WTC11 (cell line): ENCODE measurements at regions not wholly inside any gene's neighbourhood (a gene's known extent, or its start where the extent isn't known, plus 50 kb on each side); places are given as distances from the start of the nearest gene placed in this dataset.

Experiments
- ATAC-seq: fragments of 200-7000 bp; cut with Tn5 transposase; 2 replicates; pipeline ENCODE4 v1.10.0; 2021; ENCODE audit warnings: mild to moderate bottlenecking, moderate library complexity
- CTCF ChIA-PET: fragments of 300-600 bp; sonication (Branson Sonifier 250); formaldehyde crosslinking; loops from one replicate; lab custom pipeline; 2021; ENCODE audit warnings: antibody characterized with exemption; lab: Charles Lee
- POLR2A ChIA-PET: fragments of 350-600 bp; sonication (Branson Sonifier 250); formaldehyde crosslinking; loops from one replicate; lab custom pipeline; 2021; ENCODE audit warnings: antibody characterized with exemption; lab: Charles Lee
- DNase-seq: peaks from one replicate; pipeline ENCODE4 v3.0.0; 2021; ENCODE audit warnings: low spot score
- H3K27ac Mint-ChIP-seq: 2 replicates; pipeline ENCODE4 v1.8.0; 2021; ENCODE audit warnings: mixed read lengths
- H3K27me3 Mint-ChIP-seq: 2 replicates; pipeline ENCODE4 v1.8.0; 2021; ENCODE audit warnings: low read depth, mild to moderate bottlenecking, moderate library complexity, mixed read lengths
- H3K36me3 Mint-ChIP-seq: 2 replicates; pipeline ENCODE4 v1.8.0; 2021; ENCODE audit warnings: mixed read lengths
- H3K4me1 Mint-ChIP-seq: 2 replicates; pipeline ENCODE4 v1.8.0; 2022; ENCODE audit warnings: mixed read lengths
- H3K4me3 Mint-ChIP-seq: 2 replicates; pipeline ENCODE4 v1.8.0; 2021; ENCODE audit warnings: mild to moderate bottlenecking, moderate library complexity, mixed read lengths
- H3K9me3 Mint-ChIP-seq: 2 replicates; pipeline ENCODE4 v1.8.0; 2021; ENCODE audit warnings: mixed read lengths
- AR ChIP-seq: fragments of 250-450 bp; sonication (Bioruptor Pico); IDR thresholded peaks from 2 replicates; pipeline ENCODE4 v1.9.0; 2021; ENCODE audit warnings: mild to moderate bottlenecking
- ATF1 ChIP-seq: sonication (generic); formaldehyde crosslinking; IDR thresholded peaks from 2 replicates; pipeline ENCODE4 v1.8.1; 2023; ENCODE audit warnings: mild to moderate bottlenecking, moderate library complexity, missing genetic modification reagents
- CBFB ChIP-seq: sonication (generic); formaldehyde crosslinking; IDR thresholded peaks from 2 replicates; pipeline ENCODE4 v1.8.1; 2022; ENCODE audit warnings: mild to moderate bottlenecking, low read depth, missing genetic modification reagents
- CREM ChIP-seq: sonication (generic); formaldehyde crosslinking; IDR thresholded peaks from 2 replicates; pipeline ENCODE4 v1.8.1; 2022; ENCODE audit warnings: mild to moderate bottlenecking, missing genetic modification reagents, moderate library complexity
- CTCF ChIP-seq: fragments of 200-600 bp; IDR thresholded peaks from 2 replicates; pipeline ENCODE4 v1.8.0; 2022; ENCODE audit warnings: antibody characterized with exemption
- ELF4 ChIP-seq: sonication (generic); formaldehyde crosslinking; IDR thresholded peaks from 2 replicates; pipeline ENCODE4 v1.8.1; 2022; ENCODE audit warnings: low read depth, mild to moderate bottlenecking, moderate library complexity, missing genetic modification reagents
- EMX1 ChIP-seq: fragments of 250-450 bp; sonication (Bioruptor Pico); IDR thresholded peaks from 2 replicates; pipeline ENCODE4 v1.8.0; 2021; ENCODE audit warnings: mild to moderate bottlenecking
- ESRRA ChIP-seq: sonication (generic); formaldehyde crosslinking; IDR thresholded peaks from 2 replicates; pipeline ENCODE4 v1.8.1; 2022; ENCODE audit warnings: mild to moderate bottlenecking, missing genetic modification reagents, borderline replicate concordance
- FOXJ3 ChIP-seq: sonication (generic); formaldehyde crosslinking; IDR thresholded peaks from 2 replicates; pipeline ENCODE4 v1.9.0; 2021; ENCODE audit warnings: missing genetic modification reagents, mild to moderate bottlenecking, borderline replicate concordance
- FOXK1 ChIP-seq: sonication (generic); formaldehyde crosslinking; IDR thresholded peaks from 2 replicates; pipeline ENCODE4 v1.8.0; 2022; ENCODE audit warnings: mild to moderate bottlenecking, moderate library complexity, missing genetic modification reagents
- FOXP1 ChIP-seq: sonication (generic); formaldehyde crosslinking; IDR thresholded peaks from 2 replicates; pipeline ENCODE4 v1.8.0; 2022; ENCODE audit warnings: missing genetic modification reagents, mild to moderate bottlenecking, moderate library complexity, borderline replicate concordance
- GTF2I ChIP-seq: fragments of 250-450 bp; sonication (Bioruptor Pico); conservative IDR thresholded peaks from 2 replicates; pipeline ENCODE4 v1.4.0; 2021; ENCODE audit warnings: mild to moderate bottlenecking
- IRF1 ChIP-seq: sonication (generic); formaldehyde crosslinking; IDR thresholded peaks from 2 replicates; pipeline ENCODE4 v1.8.0; 2023; ENCODE audit warnings: missing genetic modification reagents
- IRF2 ChIP-seq: sonication (generic); formaldehyde crosslinking; IDR thresholded peaks from 2 replicates; pipeline ENCODE4 v1.8.0; 2022; ENCODE audit warnings: low read depth, missing genetic modification reagents, borderline replicate concordance
- NFATC4 ChIP-seq: fragments of 250-450 bp; sonication (Bioruptor Pico); IDR thresholded peaks from 2 replicates; pipeline ENCODE4 v1.9.0; 2021; ENCODE audit warnings: mild to moderate bottlenecking
- NR3C1 ChIP-seq: sonication (generic); formaldehyde crosslinking; conservative IDR thresholded peaks from 2 replicates; pipeline ENCODE4 v1.8.1; 2023; ENCODE audit warnings: low read depth, mild to moderate bottlenecking, missing genetic modification reagents
- PREB ChIP-seq: sonication (generic); formaldehyde crosslinking; IDR thresholded peaks from 2 replicates; pipeline ENCODE4 v1.8.1; 2022; ENCODE audit warnings: mild to moderate bottlenecking, missing genetic modification reagents, moderate library complexity, borderline replicate concordance
- SMAD3 ChIP-seq: sonication (generic); formaldehyde crosslinking; IDR thresholded peaks from 2 replicates; pipeline ENCODE4 v1.8.0; 2022; ENCODE audit warnings: missing genetic modification reagents, mild to moderate bottlenecking, borderline replicate concordance
- SMAD4 ChIP-seq: sonication (generic); formaldehyde crosslinking; IDR thresholded peaks from 2 replicates; pipeline ENCODE4 v1.8.0; 2022; ENCODE audit warnings: mild to moderate bottlenecking, missing genetic modification reagents
- SOX15 ChIP-seq: fragments of 250-450 bp; sonication (Bioruptor Pico); IDR thresholded peaks from 2 replicates; pipeline ENCODE4 v1.9.0; 2021; ENCODE audit warnings: mild to moderate bottlenecking
- SP1 ChIP-seq: sonication (generic); formaldehyde crosslinking; conservative IDR thresholded peaks from 2 replicates; pipeline ENCODE4 v1.8.1; 2022; ENCODE audit warnings: missing genetic modification reagents
- USF1 ChIP-seq: sonication (generic); formaldehyde crosslinking; IDR thresholded peaks from 2 replicates; pipeline ENCODE4 v1.8.0; 2022; ENCODE audit warnings: mild to moderate bottlenecking, missing genetic modification reagents
- ZMAT4 ChIP-seq: fragments of 250-450 bp; sonication (Bioruptor Pico); IDR thresholded peaks from 2 replicates; pipeline ENCODE4 v1.9.0; 2021; ENCODE audit warnings: mild to moderate bottlenecking
- ZNF423 ChIP-seq: fragments of 250-450 bp; sonication (Bioruptor Pico); IDR thresholded peaks from 2 replicates; pipeline ENCODE4 v2.1.2; 2022; ENCODE audit warnings: mild to moderate bottlenecking, moderate library complexity
- ZNF512 ChIP-seq: sonication (generic); formaldehyde crosslinking; IDR thresholded peaks from 2 replicates; pipeline ENCODE4 v1.8.1; 2022; ENCODE audit warnings: missing genetic modification reagents, borderline replicate concordance

GRCh38 chr4:125231661-125232060 is 83.1 kb upstream of the FAT4 start:
- TF ChIP-seq CTCF (no peak), ZNF512 (no peak), FOXK1 (CRISPR knock-in tag) (no peak), IRF2 (no peak), EMX1 (CRISPR knock-in tag) (no peak), FOXJ3 (no peak), USF1 (CRISPR knock-in tag) (no peak), CBFB (CRISPR knock-in tag) (no peak), ELF4 (CRISPR knock-in tag) (no peak), PREB (CRISPR knock-in tag) (no peak), AR (no peak), CREM (CRISPR knock-in tag) (no peak), NR3C1 (CRISPR knock-in tag) (no peak), SP1 (CRISPR knock-in tag) (no peak), ZMAT4 (CRISPR knock-in tag) (no peak)
- TF ChIP-seq, all 79 proteins: peak for 0
- ChIA-PET CTCF (no interaction called here), POLR2A (interaction anchor here (0.6 kb wide), 1 partner anchor 661 kb away, joined by 3 read pairs; no protein-coding TSS in a partner anchor)
- Mint-ChIP-seq H3K4me1 (peaks cover 13% of the 10 kb centered on the region), H3K4me3 (no peak overlapping the region), H3K9me3 (peaks cover 4% of the 10 kb centered on the region), H3K27ac (no peak overlapping the region), H3K36me3 (peaks cover 3% of the 10 kb centered on the region), H3K27me3 (no peaks in the 10 kb centered on the region; the same call in 1 of the 2 replicates)
- ATAC-seq (no peak), DNase-seq (no peak)

GRCh38 chr4:125229596-125230058 is 85.1 kb upstream of the FAT4 start:
- H3K27ac Mint-ChIP-seq: no peak overlapping the region
- peaks cover 3% of the 10 kb centered on the region for H3K36me3 Mint-ChIP-seq
- ATAC-seq: no peak
- H3K9me3 Mint-ChIP-seq: peaks cover 4% of the 10 kb centered on the region
- H3K27me3 Mint-ChIP-seq: no peaks in the 10 kb centered on the region; the same call in 1 of the 2 replicates
- DNase-seq: peak; percentile 9
- H3K4me1 Mint-ChIP-seq: peaks cover 13% of the 10 kb centered on the region
- ChIA-PET POLR2A (no interaction called here), CTCF (no interaction called here)
- no peak overlapping the region for H3K4me3 Mint-ChIP-seq
- TF ChIP-seq FOXP1 (CRISPR knock-in tag) (no peak), IRF1 (CRISPR knock-in tag) (no peak), SMAD3 (CRISPR knock-in tag) (no peak), SMAD4 (CRISPR knock-in tag) (no peak), ATF1 (CRISPR knock-in tag) (no peak), ZNF423 (CRISPR knock-in tag) (no peak), ESRRA (CRISPR knock-in tag) (no peak), GTF2I (CRISPR knock-in tag) (no peak), NFATC4 (CRISPR knock-in tag) (no peak), SOX15 (CRISPR knock-in tag) (no peak), PREB (CRISPR knock-in tag) (no peak)
